Left lung (tissue), 4 donors: ENCODE measurements at regions not wholly inside any gene's neighbourhood (a gene's known extent, or its start where the extent isn't known, plus 50 kb on each side); places are given as distances from the start of the nearest gene placed in this dataset.

Experiments
- ATAC-seq: fragments of 200-7000 bp; cut with Tn5 transposase; one replicate; pipeline ENCODE4 v1.9.1; 2020; ENCODE audit warnings: moderate library complexity
- DNase-seq, 4 donors: peaks; one replicate each; pipeline ENCODE4 v3.0.0-alpha.2; 2013 to 2020
- H3K27ac ChIP-seq, 2 donors: fragments of 200-600 bp; sonication (generic) in 1 of 2; one replicate each; pipeline versions ENCODE4 v1.5.0 to v1.8.0; 2020 to 2021
- H3K27me3 ChIP-seq, 2 donors: fragments of 200-600 bp; sonication (generic) in 1 of 2; one replicate each; pipeline versions ENCODE4 v1.5.0 to v1.8.0; 2020 to 2021
- H3K36me3 ChIP-seq, 2 donors: fragments of 200-600 bp; sonication (generic) in 1 of 2; one replicate each; pipeline versions ENCODE4 v1.5.0 to v1.8.0; 2020 to 2021
- H3K4me1 ChIP-seq, 2 donors: fragments of 200-600 bp; one replicate each; pipeline ENCODE4 v1.8.0; 2021
- H3K4me3 ChIP-seq, 2 donors: fragments of 200-600 bp; sonication (generic) in 1 of 2; one replicate each; pipeline versions ENCODE4 v1.5.0 to v1.8.0; 2020 to 2021; ENCODE audit warnings: mild to moderate bottlenecking in 1 of 2
- H3K9me3 ChIP-seq, 2 donors: fragments of 200-600 bp; sonication (generic) in 1 of 2; one replicate each; pipeline versions ENCODE4 v1.5.0 to v1.8.0; 2020 to 2021
- CTCF ChIP-seq, 2 donors: fragments of 200-600 bp; sonication (generic) in 1 of 2; IDR thresholded peaks; one replicate each; pipeline versions ENCODE4 v1.5.0 to v1.8.0; 2021; ENCODE audit warnings: antibody characterized with exemption in 2 of 2
- intact Hi-C, 2 donors: fragments of 100-400 bp; cut with DNase I; formaldehyde crosslinking; loops; one replicate each; pipeline versions ENCODE4 v1.11.2 to v1.14.2; 2022
- donor health status: DM: no; HTN: yes; CAD: no.
- donor health status: DM: no; HTN: no; CAD: no.

GRCh38 chr14:66120402-66120801 lies 365.8 kb upstream of the CCDC196 start:
- DNase-seq: no peak

GRCh38 chr14:66121859-66122258 lies 364.3 kb upstream of the CCDC196 start:
- no peaks in the 10 kb centered on the region for H3K36me3 ChIP-seq
- DNase-seq: no peak
- no peak for ATAC-seq
- H3K4me1 ChIP-seq: no peaks in the 10 kb centered on the region
- no peaks in the 10 kb centered on the region for H3K27me3 ChIP-seq
- H3K9me3 ChIP-seq: no peaks in the 10 kb centered on the region
- no peak for TF ChIP-seq CTCF (IDR thresholded peaks at IDR 0.05)
- intact Hi-C loops: no loop called here
- no peak overlapping the region for H3K27ac ChIP-seq
- H3K4me3 ChIP-seq: no peak overlapping the region

More at GRCh38 chr14:66120402-66120801, 365.8 kb upstream of the CCDC196 start:
- intact Hi-C loops: no loop called here
- H3K4me3 ChIP-seq: no peak overlapping the region
- H3K4me1 ChIP-seq: no peaks in the 10 kb centered on the region
- no peaks in the 10 kb centered on the region for H3K36me3 ChIP-seq
- no peak for TF ChIP-seq CTCF (IDR thresholded peaks at IDR 0.05)
- H3K27me3 ChIP-seq: no peaks in the 10 kb centered on the region
- no peak for ATAC-seq
- H3K27ac ChIP-seq: no peak overlapping the region
- no peaks in the 10 kb centered on the region for H3K9me3 ChIP-seq

- TF ChIP-seq CTCF (IDR thresholded peaks at IDR 0.05): no peak
- intact Hi-C loops: no loop called here
- H3K4me1 ChIP-seq: no peaks in the 10 kb centered on the region
- no peaks in the 10 kb centered on the region for H3K36me3 ChIP-seq
- H3K27me3 ChIP-seq: no peaks in the 10 kb centered on the region
- no peak overlapping the region for H3K27ac ChIP-seq
- no peak overlapping the region for H3K4me3 ChIP-seq
- ATAC-seq (no peak), DNase-seq (no peak)
- H3K9me3 ChIP-seq: no peaks in the 10 kb centered on the region
Measured at GRCh38 chr14:66129224-66129623, 356.9 kb upstream of the CCDC196 start.

GRCh38 chr14:66131111-66131510 lies 355.1 kb upstream of the CCDC196 start:
- DNase-seq: no peak

GRCh38 chr14:66133666-66134065 lies 352.5 kb upstream of the CCDC196 start:
- intact Hi-C loops: no loop called here
- H3K36me3 ChIP-seq: no peaks in the 10 kb centered on the region
- no peaks in the 10 kb centered on the region for H3K4me1 ChIP-seq
- no peak for TF ChIP-seq CTCF (IDR thresholded peaks at IDR 0.05)
- DNase-seq (no peak), ATAC-seq (no peak)
- no peaks in the 10 kb centered on the region for H3K27me3 ChIP-seq
- H3K4me3 ChIP-seq: no peak overlapping the region
- no peak overlapping the region for H3K27ac ChIP-seq
- H3K9me3 ChIP-seq: no peaks in the 10 kb centered on the region

More at GRCh38 chr14:66131111-66131510, 355.1 kb upstream of the CCDC196 start:
- Histone ChIP-seq H3K36me3 (no peaks in the 10 kb centered on the region), H3K4me1 (no peaks in the 10 kb centered on the region), H3K27me3 (no peaks in the 10 kb centered on the region), H3K4me3 (no peak overlapping the region), H3K9me3 (no peaks in the 10 kb centered on the region), H3K27ac (no peak overlapping the region)
- intact Hi-C loops: no loop called here
- no peak for TF ChIP-seq CTCF (IDR thresholded peaks at IDR 0.05)
- ATAC-seq: no peak
